ENCODE measurements at regions not wholly inside any gene's neighbourhood (a gene's known extent, or its start where the extent isn't known, plus 50 kb on each side); places are given as distances from the start of the nearest gene placed in this dataset.

- no peak overlapping the region for H3K27ac Mint-ChIP-seq
- peaks cover 14% of the 10 kb centered on the region for H3K27me3 Mint-ChIP-seq
- peak; percentile 97 for ATAC-seq (ENCODE audit: low read depth)
- H3K36me3 Mint-ChIP-seq, result no peaks in the 10 kb centered on the region
- peaks cover 4% of the 10 kb centered on the region for H3K9me3 Mint-ChIP-seq
- peaks cover 30% of the 10 kb centered on the region for H3K4me1 Mint-ChIP-seq
- DNase-seq (ENCODE audit: low spot score in 2 of 2), result peak; percentile 11 to 13
- H3K4me3 Mint-ChIP-seq, result no peak overlapping the region
Measured at GRCh38 chr1:18041102-18041501, 66.5 kb upstream of the IGSF21 start.

GRCh38 chr1:18041685-18042355 is 65.8 kb upstream of the IGSF21 start:
- no peaks in the 10 kb centered on the region for H3K36me3 Mint-ChIP-seq
- H3K4me1 Mint-ChIP-seq, result peaks cover 30% of the 10 kb centered on the region
- DNase-seq (ENCODE audit: low spot score in 2 of 2) (no peak), ATAC-seq (ENCODE audit: low read depth) (no peak)
- H3K9me3 Mint-ChIP-seq, result peaks cover 4% of the 10 kb centered on the region
- H3K4me3 Mint-ChIP-seq, result no peak overlapping the region
- H3K27me3 Mint-ChIP-seq, result peaks cover 17% of the 10 kb centered on the region
- no peak overlapping the region for H3K27ac Mint-ChIP-seq

- H3K27me3 Mint-ChIP-seq, result peaks cover 18% of the 10 kb centered on the region
- no peaks in the 10 kb centered on the region for H3K36me3 Mint-ChIP-seq
- ATAC-seq (ENCODE audit: low read depth), result no peak
- H3K4me1 Mint-ChIP-seq, result peaks cover 16% of the 10 kb centered on the region
- H3K4me3 Mint-ChIP-seq, result no peak overlapping the region
- no peak for DNase-seq (ENCODE audit: low spot score in 2 of 2)
- no peak overlapping the region for H3K27ac Mint-ChIP-seq
- peaks cover 3% of the 10 kb centered on the region for H3K9me3 Mint-ChIP-seq
Measured at GRCh38 chr1:18043871-18044270, 63.7 kb upstream of the IGSF21 start.

- peaks cover 15% of the 10 kb centered on the region for H3K4me1 Mint-ChIP-seq
- H3K9me3 Mint-ChIP-seq, result peaks cover 5% of the 10 kb centered on the region
- no peak overlapping the region for H3K27ac Mint-ChIP-seq
- ATAC-seq (ENCODE audit: low read depth) (no peak), DNase-seq (ENCODE audit: low spot score in 2 of 2) (no peak)
- peaks cover 2% of the 10 kb centered on the region for H3K36me3 Mint-ChIP-seq
- no peak overlapping the region for H3K4me3 Mint-ChIP-seq
- peaks cover 15% of the 10 kb centered on the region for H3K27me3 Mint-ChIP-seq
Measured at GRCh38 chr1:18045203-18045602, 62.4 kb upstream of the IGSF21 start.

GRCh38 chr1:18045621-18046020 is 62.0 kb upstream of the IGSF21 start:
- no peak overlapping the region for H3K27ac Mint-ChIP-seq
- ATAC-seq (ENCODE audit: low read depth) (no peak), DNase-seq (ENCODE audit: low spot score in 2 of 2) (no peak)
- H3K9me3 Mint-ChIP-seq, result peaks cover 5% of the 10 kb centered on the region
- H3K4me1 Mint-ChIP-seq, result peaks cover 14% of the 10 kb centered on the region
- no peak overlapping the region for H3K4me3 Mint-ChIP-seq
- peaks cover 15% of the 10 kb centered on the region for H3K27me3 Mint-ChIP-seq
- H3K36me3 Mint-ChIP-seq, result peaks cover 2% of the 10 kb centered on the region

GRCh38 chr1:18047122-18047521 is 60.5 kb upstream of the IGSF21 start:
- no peak overlapping the region for H3K27ac Mint-ChIP-seq
- H3K9me3 Mint-ChIP-seq, result peaks cover 5% of the 10 kb centered on the region
- H3K4me3 Mint-ChIP-seq, result no peak overlapping the region
- peaks cover 2% of the 10 kb centered on the region for H3K36me3 Mint-ChIP-seq
- peaks cover 15% of the 10 kb centered on the region for H3K27me3 Mint-ChIP-seq
- DNase-seq (ENCODE audit: low spot score in 2 of 2) (no peak), ATAC-seq (ENCODE audit: low read depth) (no peak)
- H3K4me1 Mint-ChIP-seq, result peaks cover 7% of the 10 kb centered on the region

GRCh38 chr1:18049228-18049627 is 58.4 kb upstream of the IGSF21 start:
- no peak for DNase-seq (ENCODE audit: low spot score in 2 of 2)
- H3K27ac Mint-ChIP-seq, result no peak overlapping the region

GRCh38 chr1:18052671-18053070 is 54.9 kb upstream of the IGSF21 start:
- Mint-ChIP-seq H3K36me3 (peaks cover 2% of the 10 kb centered on the region), H3K27ac (no peak overlapping the region), H3K27me3 (peaks cover 5% of the 10 kb centered on the region), H3K9me3 (peaks cover 6% of the 10 kb centered on the region), H3K4me1 (peaks cover 3% of the 10 kb centered on the region), H3K4me3 (no peak overlapping the region)
- no peak for DNase-seq (ENCODE audit: low spot score in 2 of 2)
- ATAC-seq (ENCODE audit: low read depth), result no peak

More at GRCh38 chr1:18049228-18049627, 58.4 kb upstream of the IGSF21 start:
- no peak for ATAC-seq (ENCODE audit: low read depth)
- H3K4me3 Mint-ChIP-seq, result no peak overlapping the region
- H3K9me3 Mint-ChIP-seq, result peaks cover 5% of the 10 kb centered on the region
- H3K27me3 Mint-ChIP-seq, result peaks cover 9% of the 10 kb centered on the region
- H3K4me1 Mint-ChIP-seq, result peaks cover 7% of the 10 kb centered on the region
- H3K36me3 Mint-ChIP-seq, result peaks cover 2% of the 10 kb centered on the region

GRCh38 chr1:18055156-18055555 is 52.4 kb upstream of the IGSF21 start:
- Mint-ChIP-seq H3K9me3 (peaks cover 2% of the 10 kb centered on the region), H3K4me3 (no peak overlapping the region)
- DNase-seq (ENCODE audit: low spot score in 2 of 2), result no peak

GRCh38 chr1:18056545-18056944 is 51.1 kb upstream of the IGSF21 start:
- Mint-ChIP-seq H3K36me3 (no peaks in the 10 kb centered on the region), H3K4me1 (no peaks in the 10 kb centered on the region), H3K27me3 (peaks cover 8% of the 10 kb centered on the region), H3K4me3 (no peak overlapping the region), H3K27ac (no peak overlapping the region), H3K9me3 (peaks cover 2% of the 10 kb centered on the region)
- DNase-seq (ENCODE audit: low spot score in 2 of 2), result no peak
- ATAC-seq (ENCODE audit: low read depth), result no peak

More at GRCh38 chr1:18055156-18055555, 52.4 kb upstream of the IGSF21 start:
- H3K27me3 Mint-ChIP-seq, result peaks cover 8% of the 10 kb centered on the region
- no peak overlapping the region for H3K27ac Mint-ChIP-seq
- ATAC-seq (ENCODE audit: low read depth), result no peak
- no peaks in the 10 kb centered on the region for H3K4me1 Mint-ChIP-seq
- H3K36me3 Mint-ChIP-seq, result no peaks in the 10 kb centered on the region

GRCh38 chr1:18057623-18058022 is 50.0 kb upstream of the IGSF21 start:
- DNase-seq (ENCODE audit: low spot score in 2 of 2) (no peak), ATAC-seq (ENCODE audit: low read depth) (no peak)
- Mint-ChIP-seq H3K27me3 (peaks cover 13% of the 10 kb centered on the region), H3K36me3 (no peaks in the 10 kb centered on the region), H3K27ac (no peak overlapping the region), H3K9me3 (peaks cover 4% of the 10 kb centered on the region), H3K4me1 (no peaks in the 10 kb centered on the region), H3K4me3 (no peak overlapping the region)
